ENCODE measurements at regions not wholly inside any gene's neighbourhood (a gene's known extent, or its start where the extent isn't known, plus 50 kb on each side); places are given as distances from the start of the nearest gene placed in this dataset.

DNA sequence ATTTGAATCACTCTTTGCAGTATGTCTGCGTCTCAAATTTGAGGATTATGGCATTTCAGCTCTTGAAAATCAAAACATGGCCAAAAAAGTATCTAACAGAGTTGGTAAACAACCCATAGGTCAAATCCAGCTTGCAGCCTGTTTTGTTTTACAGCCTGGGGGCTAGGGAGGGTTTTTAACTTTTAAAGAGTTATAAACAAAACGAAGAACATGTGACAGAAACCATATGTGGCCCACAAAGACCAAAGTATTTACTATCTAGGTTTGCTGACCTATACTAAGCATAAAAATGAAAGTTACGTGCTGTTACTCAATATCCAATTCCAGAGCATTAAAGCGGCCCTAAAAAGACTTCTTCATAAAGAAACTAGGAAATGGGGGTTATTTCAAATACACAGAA, 55.5 kb upstream of the STARD3NL start:
- DNase-seq (ENCODE audit: low read depth): no peak
- Histone ChIP-seq H3K4me3 (ENCODE audit: low read depth, low read length) (no peak overlapping the region), H3K27me3 (ENCODE audit: control insufficient read depth, insufficient read depth, low read length) (no peaks in the 10 kb centered on the region), H3K36me3 (ENCODE audit: control insufficient read depth, insufficient read depth, low read length) (no peaks in the 10 kb centered on the region)
- TF ChIP-seq, protein P1, sequence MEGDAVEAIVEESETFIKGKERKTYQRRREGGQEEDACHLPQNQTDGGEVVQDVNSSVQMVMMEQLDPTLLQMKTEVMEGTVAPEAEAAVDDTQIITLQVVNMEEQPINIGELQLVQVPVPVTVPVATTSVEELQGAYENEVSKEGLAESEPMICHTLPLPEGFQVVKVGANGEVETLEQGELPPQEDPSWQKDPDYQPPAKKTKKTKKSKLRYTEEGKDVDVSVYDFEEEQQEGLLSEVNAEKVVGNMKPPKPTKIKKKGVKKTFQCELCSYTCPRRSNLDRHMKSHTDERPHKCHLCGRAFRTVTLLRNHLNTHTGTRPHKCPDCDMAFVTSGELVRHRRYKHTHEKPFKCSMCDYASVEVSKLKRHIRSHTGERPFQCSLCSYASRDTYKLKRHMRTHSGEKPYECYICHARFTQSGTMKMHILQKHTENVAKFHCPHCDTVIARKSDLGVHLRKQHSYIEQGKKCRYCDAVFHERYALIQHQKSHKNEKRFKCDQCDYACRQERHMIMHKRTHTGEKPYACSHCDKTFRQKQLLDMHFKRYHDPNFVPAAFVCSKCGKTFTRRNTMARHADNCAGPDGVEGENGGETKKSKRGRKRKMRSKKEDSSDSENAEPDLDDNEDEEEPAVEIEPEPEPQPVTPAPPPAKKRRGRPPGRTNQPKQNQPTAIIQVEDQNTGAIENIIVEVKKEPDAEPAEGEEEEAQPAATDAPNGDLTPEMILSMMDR (IDR thresholded peaks at IDR 0.05; ENCODE audit: insufficient read depth, low read depth, low read length): no peak
- POLR2A ChIA-PET: no interaction called here
- CTCF ChIA-PET: no interaction called here

DNA sequence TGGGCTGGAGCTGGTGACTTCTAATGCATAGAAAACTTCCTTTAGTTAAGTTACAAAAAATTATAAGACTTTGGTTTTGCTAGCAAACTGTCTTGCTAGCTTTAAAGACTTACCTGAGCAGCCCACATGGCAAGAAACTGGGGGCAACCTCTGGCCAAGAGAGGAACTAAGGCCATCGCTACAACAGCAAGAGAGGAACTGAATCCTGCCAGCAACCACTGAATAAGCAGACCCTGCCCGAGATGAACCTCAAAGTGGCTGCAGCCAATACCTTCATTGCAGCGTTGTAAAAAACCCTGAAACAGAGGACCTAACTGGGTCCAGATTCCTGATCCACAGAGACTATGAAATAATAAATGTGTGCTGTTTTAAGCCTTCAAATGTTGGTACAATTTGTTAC, 54.6 kb upstream of the STARD3NL start:
- Histone ChIP-seq H3K4me3 (ENCODE audit: low read depth, low read length) (no peak overlapping the region), H3K27me3 (ENCODE audit: control insufficient read depth, insufficient read depth, low read length) (no peaks in the 10 kb centered on the region), H3K36me3 (ENCODE audit: control insufficient read depth, insufficient read depth, low read length) (no peaks in the 10 kb centered on the region)
- ChIA-PET CTCF (no interaction called here), POLR2A (no interaction called here)
- TF ChIP-seq, protein P1 (IDR thresholded peaks at IDR 0.05; ENCODE audit: insufficient read depth, low read depth, low read length): no peak
- no peak for DNase-seq (ENCODE audit: low read depth)

DNA sequence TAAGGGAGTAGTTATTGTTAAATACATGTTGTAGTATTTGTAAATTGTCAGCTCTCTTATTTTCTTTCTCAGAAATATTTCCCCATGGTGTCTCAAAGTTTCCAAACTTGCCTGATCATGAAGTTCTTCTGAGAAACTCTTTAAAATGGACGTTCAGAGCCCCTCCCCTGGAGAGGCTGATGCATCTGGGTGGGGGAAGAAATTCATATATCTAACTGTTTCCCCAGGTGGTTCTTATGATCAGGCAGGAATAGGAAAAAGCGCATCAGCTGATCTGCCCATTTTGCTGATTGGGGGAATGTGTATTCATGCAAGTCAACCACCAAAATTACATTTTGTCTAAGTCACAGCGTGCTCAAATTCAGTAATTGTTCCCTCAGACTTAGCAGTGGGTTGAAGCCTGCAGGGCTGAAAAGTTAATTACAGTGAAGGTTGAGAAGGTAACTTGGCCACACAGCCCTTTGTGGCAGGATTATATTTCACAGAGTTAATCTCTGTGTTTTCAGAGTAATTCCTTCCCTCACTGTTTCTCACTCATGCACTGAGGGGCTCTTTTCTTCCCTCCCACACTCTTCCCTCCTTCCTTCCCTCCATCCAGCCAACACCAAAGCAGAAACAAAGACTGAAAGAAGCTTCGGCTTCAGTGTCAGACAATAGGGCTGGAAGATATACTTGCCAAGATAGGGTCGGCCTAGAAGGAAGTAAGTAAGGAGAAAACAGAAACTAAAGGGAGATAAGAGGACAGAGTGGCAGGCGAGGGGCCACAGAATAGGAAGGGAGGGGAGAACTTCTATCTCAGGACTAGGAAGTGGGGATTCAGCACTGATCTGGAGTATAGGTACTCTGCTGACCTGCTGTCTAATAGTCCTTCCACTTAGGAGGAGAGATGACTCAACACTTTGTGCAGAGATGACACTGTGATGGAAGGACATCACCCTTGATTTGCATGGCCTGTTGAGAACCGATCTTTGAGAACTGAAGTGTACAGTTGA, 50.5 kb upstream of the STARD3NL start:
- Histone ChIP-seq H3K36me3 (ENCODE audit: control insufficient read depth, insufficient read depth, low read length) (no peaks in the 10 kb centered on the region), H3K27me3 (ENCODE audit: control insufficient read depth, insufficient read depth, low read length) (no peaks in the 10 kb centered on the region), H3K4me3 (ENCODE audit: low read depth, low read length) (no peak overlapping the region)
- TF ChIP-seq, protein P1 (IDR thresholded peaks at IDR 0.05; ENCODE audit: insufficient read depth, low read depth, low read length): no peak
- ChIA-PET POLR2A (interaction anchor here (0.6 kb wide), 1 partner anchor 10 kb away, joined by 7 read pairs; no protein-coding TSS in a partner anchor), CTCF (interaction anchor here (1.7 kb wide), 1 partner anchor 20 kb away, joined by 9 read pairs; no protein-coding TSS in a partner anchor)
- DNase-seq (ENCODE audit: low read depth): no peak

Data from BJ (cell line).